ENCODE measurements at regions not wholly inside any gene's neighbourhood (a gene's known extent, or its start where the extent isn't known, plus 50 kb on each side); places are given as distances from the start of the nearest gene placed in this dataset.

DNA sequence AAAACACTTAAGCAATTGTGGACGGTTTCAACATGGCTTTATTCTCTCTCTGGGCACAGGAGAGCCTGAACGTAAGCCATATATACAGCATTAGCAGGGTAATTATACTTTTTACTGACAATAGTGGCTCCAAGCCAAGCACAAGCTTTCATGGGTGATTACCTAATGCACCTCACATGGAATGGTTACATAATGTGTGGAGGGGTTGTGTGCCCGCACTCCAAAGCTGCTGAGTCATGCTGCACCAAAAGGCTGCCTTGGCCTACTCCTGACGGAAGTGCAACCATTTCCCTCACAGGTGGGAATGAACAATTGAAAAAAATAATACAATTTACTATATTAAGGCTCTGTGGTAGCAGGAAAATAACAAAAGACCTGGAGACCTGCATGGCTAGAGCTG, 86.5 kb upstream of the ATP10B start:
- peak; percentile 75 for DNase-seq

- DNase-seq, result no peak
Observed at GRCh38 chr5:160937570-160937969, 85.6 kb upstream of the ATP10B start.

GRCh38 chr5:160935776-160936175, 83.8 kb upstream of the ATP10B start:
- no peak for DNase-seq

DNA sequence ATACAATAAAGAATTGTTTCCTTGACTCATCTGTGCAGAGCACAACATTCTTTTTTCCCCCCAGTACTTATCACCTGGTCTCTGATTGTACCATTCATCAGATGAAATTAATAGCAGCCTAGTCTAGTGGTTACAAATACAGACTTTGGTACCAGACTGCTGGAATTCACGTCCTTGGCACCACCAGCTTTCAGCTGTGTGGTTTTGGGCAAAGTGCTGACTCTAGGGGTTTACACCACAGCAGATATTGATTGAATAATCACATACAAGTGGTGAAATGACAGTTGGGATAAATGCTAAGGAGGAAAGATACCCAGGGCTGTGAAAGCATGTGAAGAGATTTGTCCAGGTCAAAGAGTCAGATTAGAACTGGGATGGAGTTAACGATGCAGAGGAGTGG, 79.3 kb upstream of the ATP10B start:
- DNase-seq, result no peak

DNA sequence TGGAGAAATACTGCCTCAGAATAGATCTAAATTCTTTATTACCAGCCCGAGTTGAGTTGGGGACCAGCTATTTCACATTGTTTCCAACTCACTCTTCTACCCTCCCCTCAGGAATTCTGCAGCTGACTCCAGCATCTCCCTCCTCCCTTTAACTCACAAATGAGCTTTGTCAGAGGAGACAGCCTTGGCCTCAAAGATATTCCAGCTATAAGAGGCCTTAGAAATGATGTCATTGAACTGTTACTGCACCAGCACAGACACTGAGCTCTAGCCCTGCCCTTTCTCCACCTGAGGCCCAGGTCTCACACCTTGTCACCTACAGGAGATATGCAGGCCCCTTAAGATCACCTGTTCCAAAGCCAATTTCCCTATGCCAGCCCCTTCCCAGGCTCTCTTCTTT, 78.4 kb upstream of the ATP10B start:
- DNase-seq, result no peak

GRCh38 chr5:160929906-160930305, 77.9 kb upstream of the ATP10B start:
- DNase-seq, result no peak

DNA sequence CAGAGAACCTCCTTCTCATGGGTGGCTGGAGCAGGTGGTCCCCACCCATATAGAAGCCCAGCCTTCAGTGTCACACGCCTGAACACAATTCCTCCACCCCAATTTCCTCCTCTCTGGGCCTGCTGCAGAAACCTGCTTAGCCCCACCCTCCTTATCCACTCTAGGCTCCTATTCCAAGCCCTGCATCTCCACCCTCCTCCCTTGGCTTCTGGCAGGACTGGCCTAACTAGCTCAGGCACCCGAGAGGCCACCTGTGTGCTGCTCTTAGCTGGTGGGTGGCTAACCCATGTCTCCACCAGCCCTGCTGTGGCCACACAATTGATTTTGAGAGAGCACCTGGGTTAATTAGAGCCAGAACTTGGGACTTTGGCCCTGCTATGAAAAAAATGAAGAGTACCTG, 77.3 kb upstream of the ATP10B start:
- DNase-seq, result no peak

- peak; percentile 98 for DNase-seq
Observed at GRCh38 chr5:160926428-160926827, 74.4 kb upstream of the ATP10B start.

DNA sequence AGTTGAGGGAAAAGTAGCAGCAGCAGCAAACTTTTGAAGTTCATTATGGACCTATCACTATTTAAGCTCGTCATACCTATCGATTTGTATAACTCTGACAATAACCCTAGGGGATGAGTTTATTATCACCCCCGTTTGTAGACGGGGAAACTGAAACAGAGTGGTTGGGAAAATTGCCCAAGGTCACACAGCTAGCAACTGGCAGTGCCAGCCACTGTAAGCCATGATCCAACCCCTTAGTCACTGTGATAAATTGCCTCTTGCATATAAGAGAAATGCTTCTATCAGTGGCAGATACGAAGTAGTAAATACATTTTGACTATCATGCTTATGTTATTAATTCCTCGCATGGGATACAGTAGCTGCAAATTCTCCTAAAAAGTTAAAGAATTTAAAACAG, 73.3 kb upstream of the ATP10B start:
- DNase-seq, result no peak

DNA sequence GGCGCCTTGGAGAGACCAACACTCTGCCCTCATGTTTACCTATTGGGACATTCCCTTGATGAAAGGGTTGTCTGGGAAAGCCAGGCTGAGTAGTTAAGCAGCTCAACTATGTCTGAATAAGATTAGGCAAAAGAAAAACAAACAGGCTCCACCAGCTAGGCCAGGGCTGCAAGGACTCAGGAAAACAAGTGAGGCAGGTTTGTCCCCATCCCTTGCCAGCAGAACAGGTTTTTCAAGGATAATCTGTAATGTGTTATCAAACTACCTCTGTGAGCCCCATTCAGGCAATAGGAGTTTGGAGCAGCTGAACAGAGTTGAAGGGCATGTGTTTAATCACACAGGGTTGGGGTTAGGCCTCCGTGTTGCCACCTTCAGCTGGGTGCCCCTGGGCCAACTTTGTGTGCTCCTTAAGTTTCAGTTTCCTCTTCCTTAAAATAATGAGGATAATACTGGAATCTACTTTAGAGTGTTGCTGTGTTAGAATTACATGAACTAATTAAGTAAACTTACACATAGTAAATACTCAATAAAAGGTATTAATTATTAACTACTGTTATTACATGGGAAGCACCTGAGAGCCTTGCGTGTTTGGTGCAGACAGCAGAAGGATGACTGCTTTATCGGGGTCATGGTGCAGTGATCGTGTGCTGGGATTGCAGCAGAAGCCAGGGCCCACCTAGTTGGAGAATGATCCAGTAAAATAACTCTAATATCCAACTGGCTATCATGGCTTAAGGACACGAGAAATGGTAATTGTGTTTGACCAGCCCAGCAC, 72.1 kb upstream of the ATP10B start:
- peak; percentile 26 for DNase-seq

DNA sequence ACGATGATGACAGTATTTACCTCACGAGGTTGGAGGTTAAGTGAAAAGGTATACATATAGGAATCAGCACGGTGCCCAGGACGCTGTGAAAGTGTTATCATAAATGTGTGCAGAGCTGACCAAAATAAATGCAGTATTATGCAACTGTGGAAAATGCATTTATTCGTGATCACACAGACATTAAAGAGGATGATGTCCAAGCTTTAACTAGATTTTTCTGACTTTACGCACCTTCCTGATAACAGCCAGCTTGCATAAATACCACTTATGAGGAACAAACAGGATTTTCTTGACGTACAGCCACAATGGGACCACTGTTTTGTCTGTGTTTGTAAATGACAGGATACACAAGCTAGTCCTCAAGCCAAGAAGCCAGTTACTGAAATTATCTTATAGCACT, 71.4 kb upstream of the ATP10B start:
- no peak for DNase-seq

DNA sequence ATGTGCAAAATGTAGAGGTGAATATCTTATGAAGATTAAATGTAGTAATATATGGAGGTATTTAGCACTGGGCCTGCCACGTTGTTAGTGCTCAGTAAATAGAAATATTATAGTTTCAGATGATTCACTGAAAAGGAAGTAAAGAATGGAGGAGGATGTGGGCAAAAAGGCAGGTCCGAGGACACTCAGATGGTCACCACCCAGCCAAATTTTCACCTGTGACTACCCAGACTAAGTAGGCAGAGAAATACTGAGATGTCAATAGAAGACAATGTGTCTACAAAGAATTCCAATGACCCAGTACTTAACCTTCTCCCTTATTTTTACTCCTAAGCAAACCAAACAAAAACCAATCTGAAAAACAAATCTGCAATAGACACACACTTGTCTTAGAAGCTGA, 70.3 kb upstream of the ATP10B start:
- DNase-seq, result no peak

GRCh38 chr5:160921423-160922285, 69.6 kb upstream of the ATP10B start:
- DNase-seq, result no peak

DNA sequence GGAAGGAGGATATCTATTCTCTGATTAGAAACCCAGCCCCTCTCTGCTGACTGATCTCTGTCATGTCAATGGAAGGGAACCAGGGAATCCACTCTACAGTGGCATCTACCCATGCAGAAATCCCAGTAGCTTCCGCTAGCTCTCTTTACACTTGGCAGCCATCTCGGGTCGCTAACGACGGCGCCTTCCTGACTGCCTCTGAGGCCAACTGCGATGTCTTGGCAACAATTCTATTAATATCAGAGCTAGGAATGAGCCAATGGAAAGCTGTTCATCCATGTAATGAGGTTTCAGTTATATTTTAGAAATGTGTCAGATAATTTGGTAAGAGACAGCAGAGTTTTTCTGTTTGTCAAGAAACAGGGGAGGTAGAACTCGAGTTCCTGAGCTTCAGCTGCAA, 67.6 kb upstream of the ATP10B start:
- no peak for DNase-seq

DNA sequence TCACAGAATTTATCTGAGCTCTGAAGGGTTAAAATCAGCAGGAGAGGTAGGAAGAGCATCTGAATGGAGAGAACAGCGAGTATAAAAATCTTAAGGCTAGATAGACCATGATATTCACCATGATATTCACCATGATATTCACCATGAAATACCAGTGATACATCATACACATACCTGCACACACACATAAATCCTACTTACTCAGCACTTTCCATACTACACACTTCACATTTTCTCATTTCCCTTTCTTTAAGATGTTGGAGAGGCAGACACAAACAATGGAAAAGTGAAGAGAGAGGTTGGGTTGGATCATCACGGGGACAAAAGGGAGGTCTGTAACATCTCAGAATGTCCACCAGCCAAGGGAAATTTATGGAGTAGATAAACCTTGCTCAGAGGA, 66.4 kb upstream of the ATP10B start:
- no peak for DNase-seq

- no peak for DNase-seq
Observed at GRCh38 chr5:160906090-160906489, 54.1 kb upstream of the ATP10B start.

DNA sequence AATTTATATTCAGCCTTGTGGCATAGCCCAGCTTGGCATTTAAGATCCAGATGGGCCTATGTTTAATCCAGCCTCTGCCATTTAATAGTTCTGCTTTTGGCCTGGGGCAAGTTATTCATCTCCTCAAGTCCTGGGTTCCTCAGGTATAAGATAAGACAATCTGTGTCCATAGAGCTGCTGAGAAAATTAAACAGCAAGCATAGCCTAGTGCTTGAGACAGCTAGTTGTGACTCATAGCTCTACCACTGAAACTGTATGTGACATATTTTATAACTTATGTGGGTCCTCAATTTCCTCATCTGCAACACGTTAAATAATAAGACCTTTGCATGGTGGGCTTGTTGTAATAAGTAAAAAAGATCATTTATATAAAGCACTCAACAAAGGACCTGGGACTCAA, 53.3 kb upstream of the ATP10B start:
- DNase-seq, result peak; percentile 22

DNA sequence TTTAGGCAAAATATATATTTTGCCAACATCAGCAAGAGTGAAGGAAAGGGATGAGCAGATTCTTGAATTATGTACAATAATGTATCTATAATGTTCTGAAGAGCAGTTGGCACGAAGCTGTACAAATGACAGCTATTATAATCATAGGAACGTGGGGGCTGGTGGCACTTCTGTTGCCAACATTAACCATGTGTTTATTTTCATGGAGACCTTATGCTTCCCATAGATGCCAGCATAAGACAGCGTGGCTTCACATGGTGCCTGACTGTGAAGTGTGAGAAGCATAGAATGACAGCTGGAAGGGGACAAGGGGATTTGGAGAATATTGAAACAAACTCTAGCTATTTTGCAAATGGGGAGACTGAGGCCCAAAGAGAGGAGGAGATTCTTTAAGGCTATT, 52.6 kb upstream of the ATP10B start:
- DNase-seq, result no peak

- DNase-seq, result peak; percentile 34
Observed at GRCh38 chr5:160903551-160903950, 51.5 kb upstream of the ATP10B start.

DNA sequence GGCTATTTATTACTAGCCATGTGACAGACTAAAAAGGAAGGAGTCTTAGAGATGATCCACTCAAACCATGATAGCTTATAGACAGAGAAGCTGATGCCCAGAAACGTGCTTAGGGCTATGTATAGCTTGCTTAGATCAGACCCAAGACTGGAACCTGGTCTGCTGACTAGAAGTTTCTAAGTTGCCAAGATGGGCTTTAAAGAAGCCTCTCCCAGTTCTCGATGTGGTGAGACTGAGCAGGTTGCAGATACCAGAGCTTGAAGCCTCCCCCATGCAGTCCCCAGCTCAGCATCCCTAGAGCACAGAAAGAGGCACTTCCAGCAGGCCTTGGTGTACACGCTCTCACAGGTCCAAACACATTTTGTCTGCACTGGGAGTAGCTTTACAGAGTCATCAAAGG, 51.1 kb upstream of the ATP10B start:
- DNase-seq, result peak; percentile 10

Measured in NCI-H69 (cell line).